Uterus (tissue), 2 donors: ENCODE measurements at regions not wholly inside any gene's neighbourhood (a gene's known extent, or its start where the extent isn't known, plus 50 kb on each side); places are given as distances from the start of the nearest gene placed in this dataset.

Experiments used
- POLR2A ChIP-seq, 2 donors: fragments of 450-650 bp; IDR thresholded peaks; one replicate each; pipeline ENCODE4 v1.6.1; 2016; ENCODE audit warnings: antibody characterized with exemption in 2 of 2, mild to moderate bottlenecking in 1 of 2, moderate library complexity in 1 of 2
- TF ChIP-seq, protein P1 (sequence below), 4 experiments: fragments of 200-600 bp in 2 of 4; fragments of 450-650 bp in 2 of 4; sonication (generic) in 2 of 4; IDR thresholded peaks; one replicate each; pipeline ENCODE4 v1.5.1; 2016 to 2019; ENCODE audit warnings: antibody characterized with exemption in 4 of 4, mild to moderate bottlenecking in 2 of 4, moderate library complexity in 1 of 4

DNA sequence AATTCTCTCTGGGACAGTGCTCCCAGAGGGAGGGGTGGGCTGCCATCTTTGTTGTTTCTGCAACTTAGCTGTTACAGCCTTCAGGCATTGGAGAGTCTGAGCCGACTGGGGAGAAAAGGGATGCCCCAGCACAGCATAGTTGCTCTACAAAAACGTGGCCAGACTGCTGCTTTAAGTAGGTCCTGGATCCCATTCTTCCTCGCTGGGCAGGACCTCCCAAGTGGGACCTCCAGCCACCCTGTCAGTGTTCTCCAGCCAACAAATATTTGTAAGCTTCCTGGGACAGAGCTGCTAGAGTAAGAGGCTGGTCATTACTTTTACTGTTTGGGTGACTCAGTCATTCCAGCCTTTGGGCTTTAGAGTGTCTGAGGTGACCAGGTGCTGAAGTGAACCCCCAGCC is 292.7 kb upstream of the NREP start:
- TF ChIP-seq, protein P1, sequence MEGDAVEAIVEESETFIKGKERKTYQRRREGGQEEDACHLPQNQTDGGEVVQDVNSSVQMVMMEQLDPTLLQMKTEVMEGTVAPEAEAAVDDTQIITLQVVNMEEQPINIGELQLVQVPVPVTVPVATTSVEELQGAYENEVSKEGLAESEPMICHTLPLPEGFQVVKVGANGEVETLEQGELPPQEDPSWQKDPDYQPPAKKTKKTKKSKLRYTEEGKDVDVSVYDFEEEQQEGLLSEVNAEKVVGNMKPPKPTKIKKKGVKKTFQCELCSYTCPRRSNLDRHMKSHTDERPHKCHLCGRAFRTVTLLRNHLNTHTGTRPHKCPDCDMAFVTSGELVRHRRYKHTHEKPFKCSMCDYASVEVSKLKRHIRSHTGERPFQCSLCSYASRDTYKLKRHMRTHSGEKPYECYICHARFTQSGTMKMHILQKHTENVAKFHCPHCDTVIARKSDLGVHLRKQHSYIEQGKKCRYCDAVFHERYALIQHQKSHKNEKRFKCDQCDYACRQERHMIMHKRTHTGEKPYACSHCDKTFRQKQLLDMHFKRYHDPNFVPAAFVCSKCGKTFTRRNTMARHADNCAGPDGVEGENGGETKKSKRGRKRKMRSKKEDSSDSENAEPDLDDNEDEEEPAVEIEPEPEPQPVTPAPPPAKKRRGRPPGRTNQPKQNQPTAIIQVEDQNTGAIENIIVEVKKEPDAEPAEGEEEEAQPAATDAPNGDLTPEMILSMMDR (IDR thresholded peaks at IDR 0.05) = no peak
- TF ChIP-seq POLR2A (IDR thresholded peaks at IDR 0.05) = no peak
